ENCODE measurements at regions not wholly inside any gene's neighbourhood (a gene's known extent, or its start where the extent isn't known, plus 50 kb on each side); places are given as distances from the start of the nearest gene placed in this dataset.
"Not testable (repeated sequence)": the region's sequence is repeated elsewhere in the genome, so short reads cannot be mapped to it uniquely, and the experiment has no call there.

GRCh38 chr2:144011553-144011952, 508.4 kb downstream of the ZEB2 start:
- DNase-seq (ENCODE audit: low read depth), result no peak

DNA sequence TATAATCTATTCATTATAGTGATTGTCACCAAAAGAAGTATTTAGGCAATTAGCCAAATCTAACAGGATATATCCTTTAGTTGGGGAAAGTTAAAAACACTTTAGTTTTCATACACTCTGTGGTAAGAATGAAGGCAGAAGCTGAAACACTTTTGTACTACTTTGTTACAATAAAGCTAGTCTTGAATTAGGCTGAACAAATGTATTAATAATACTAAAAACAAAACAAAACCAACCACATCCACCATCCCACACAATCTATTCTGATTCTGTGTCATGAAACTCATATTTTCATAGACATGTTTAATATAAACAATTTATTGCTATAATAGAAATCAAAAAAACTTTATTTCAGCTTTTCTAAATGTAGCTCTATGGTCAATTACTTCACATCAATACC, 508.8 kb downstream of the ZEB2 start:
- DNase-seq (ENCODE audit: low read depth), result no peak

DNA sequence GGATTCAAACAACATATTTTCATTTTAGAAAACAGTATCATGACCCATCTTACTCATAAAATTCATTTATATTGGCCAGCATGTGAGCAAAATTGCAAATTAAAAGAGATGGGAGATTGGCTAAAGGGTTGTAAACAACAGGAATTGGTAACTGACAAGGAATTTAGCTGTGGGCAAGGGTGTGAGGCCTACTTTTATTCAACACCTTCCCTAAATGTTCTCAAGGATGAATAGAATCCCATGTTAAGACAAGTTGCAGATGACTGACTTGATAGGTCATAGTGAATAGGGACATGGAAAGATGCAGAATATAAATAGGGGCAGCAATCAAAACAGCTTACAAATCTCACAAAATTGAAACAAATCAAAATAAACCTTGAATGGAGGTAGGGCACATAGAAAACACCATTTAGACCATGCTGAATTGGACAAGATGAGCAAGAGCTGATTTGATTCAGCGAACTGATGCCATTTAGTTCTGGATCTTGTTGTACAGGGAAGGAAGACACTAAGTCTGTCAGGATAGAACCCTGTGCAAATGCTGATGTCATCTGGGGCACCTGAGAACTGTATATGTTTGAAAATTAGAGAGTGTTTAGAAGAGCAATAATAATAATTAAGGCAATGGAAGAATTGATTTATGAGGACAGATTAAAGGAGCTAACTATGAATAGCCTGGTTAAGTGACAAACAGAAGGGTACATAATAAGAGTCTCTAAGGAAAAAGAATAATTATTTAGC, 509.7 kb downstream of the ZEB2 start:
- no peak for DNase-seq (ENCODE audit: low read depth)

DNA sequence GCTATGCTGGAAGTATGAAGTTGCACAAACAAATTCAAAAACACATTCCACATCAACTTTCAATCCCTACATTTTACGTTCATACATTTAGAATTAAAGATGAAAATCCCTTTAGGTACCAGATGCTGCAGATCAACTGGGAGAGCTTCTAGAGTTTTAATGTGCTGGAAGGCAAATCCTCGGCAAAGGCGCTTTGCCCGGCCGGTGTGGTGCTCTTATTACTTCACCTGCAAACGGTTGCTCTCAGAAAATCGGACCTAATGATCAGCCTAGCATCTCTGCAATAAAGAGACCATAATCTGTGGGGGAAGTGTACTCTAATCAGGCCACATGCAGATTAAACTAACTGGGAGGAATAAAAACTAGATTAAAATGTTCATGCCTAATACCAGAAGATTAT, 513.8 kb downstream of the ZEB2 start:
- DNase-seq (ENCODE audit: low read depth), result no peak

GRCh38 chr2:144004742-144005141, 515.2 kb downstream of the ZEB2 start:
- no peak for DNase-seq (ENCODE audit: low read depth)

DNA sequence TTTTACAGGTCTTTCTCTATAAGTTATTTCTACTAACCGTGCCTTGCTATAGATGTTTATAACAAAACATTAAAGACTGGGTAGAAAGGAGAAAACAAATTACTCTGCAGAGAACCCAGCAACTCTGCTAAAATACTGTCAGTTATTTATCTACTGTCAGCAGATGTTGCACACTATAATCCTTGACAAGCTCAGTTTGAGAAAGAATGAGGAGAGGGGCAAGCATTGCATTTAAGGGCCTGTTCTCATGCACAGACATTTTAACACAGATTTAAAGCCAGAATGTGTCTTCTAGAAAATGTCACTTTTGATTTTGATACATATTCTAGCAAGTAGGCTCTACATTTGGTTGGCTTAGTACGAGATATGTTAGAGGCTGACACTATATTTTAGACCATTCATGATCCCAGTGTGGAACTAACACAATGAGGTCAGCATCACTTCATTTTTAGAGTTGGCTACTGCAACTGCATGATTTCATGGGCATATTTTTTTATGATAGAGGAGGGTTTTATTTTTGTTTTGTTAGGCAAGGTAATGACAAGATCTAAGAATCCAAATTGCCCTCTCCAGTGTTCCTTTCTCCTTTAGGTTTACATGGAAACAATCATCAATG, 516.4 kb downstream of the ZEB2 start:
- DNase-seq (ENCODE audit: low read depth), result no peak

DNA sequence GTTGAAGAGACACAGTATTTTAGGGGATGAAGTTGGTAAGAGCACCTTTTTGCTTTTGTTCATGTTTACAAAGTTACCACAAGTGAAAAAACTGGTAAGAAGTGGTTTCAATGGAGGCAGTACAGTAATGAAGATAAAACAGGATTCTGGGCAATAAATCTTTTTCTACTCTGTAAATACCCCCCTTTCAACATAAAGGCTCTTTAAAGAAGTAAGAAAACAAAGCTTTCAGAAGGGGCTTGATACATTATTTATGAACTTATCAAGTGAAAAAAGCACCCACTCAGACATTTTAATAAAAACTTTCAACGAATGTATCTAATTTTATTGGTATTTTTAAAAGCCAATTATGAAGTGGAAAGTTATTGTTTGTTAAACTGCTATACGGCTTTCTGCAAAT, 522.9 kb downstream of the ZEB2 start:
- DNase-seq (ENCODE audit: low read depth), result no peak

DNA sequence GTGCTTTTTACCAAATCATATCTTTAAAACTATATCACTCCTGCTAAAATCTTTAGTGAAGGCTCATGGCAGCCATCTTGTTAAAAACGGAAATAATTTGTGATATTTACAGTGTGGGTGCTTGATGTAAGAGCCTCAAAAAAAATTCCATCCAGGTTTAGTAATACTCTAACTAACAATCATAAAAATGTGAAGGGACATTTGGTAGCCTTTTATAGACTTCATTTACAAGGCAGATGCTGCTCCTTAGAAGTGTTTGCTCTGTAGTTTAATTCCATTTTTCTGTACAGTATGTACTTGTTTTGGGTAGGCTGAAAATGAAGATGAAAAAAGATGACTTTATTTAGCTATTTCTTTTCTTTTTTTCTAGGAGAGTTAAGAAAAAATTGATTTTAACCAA, 525.0 kb downstream of the ZEB2 start:
- no peak for DNase-seq (ENCODE audit: low read depth)

- DNase-seq (ENCODE audit: low read depth), result not testable (repeated sequence)
These were observed 528.3 kb downstream of the ZEB2 start for GRCh38 chr2:143991596-143991995.

DNA sequence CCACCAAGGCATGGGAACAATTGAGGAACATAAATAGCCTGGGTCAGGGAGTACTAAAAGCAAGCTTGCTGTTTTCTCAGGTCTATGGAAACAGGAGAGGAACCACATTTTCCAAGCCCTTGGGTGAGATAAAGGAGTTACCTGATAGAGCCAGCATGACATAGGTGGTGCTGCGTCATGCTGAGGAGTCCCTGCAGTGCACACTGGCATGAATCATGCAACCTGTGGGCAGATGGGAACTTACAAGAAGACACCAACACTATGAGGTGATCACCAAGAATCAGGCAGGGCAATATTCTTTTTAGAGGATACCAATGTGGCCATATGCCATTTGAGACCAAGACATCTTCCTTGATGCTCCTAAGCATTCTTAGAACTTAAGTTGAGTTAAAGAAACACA, 531.8 kb downstream of the ZEB2 start:
- DNase-seq (ENCODE audit: low read depth), result no peak

GRCh38 chr2:143981428-143981827, 538.5 kb downstream of the ZEB2 start:
- DNase-seq (ENCODE audit: low read depth), result no peak

DNA sequence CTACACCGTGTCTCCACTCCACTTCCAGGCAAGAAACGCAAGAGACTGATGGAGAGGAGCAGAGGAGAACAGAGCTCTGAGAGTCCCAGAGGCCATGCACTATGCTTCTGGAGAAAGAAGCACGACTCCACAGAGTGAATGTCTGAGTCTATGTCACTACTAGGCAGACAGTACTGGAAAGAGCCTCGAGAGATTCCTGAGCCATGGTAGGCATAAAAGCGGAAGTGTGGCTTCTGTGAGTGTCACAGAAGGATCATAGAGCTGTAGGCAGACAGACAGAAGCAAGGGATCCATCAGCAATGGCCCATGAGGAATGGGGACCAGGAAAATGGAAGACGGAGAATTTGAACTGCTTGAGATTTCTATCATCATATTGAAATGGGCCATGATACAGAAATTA, 542.6 kb downstream of the ZEB2 start:
- no peak for DNase-seq (ENCODE audit: low read depth)

DNA sequence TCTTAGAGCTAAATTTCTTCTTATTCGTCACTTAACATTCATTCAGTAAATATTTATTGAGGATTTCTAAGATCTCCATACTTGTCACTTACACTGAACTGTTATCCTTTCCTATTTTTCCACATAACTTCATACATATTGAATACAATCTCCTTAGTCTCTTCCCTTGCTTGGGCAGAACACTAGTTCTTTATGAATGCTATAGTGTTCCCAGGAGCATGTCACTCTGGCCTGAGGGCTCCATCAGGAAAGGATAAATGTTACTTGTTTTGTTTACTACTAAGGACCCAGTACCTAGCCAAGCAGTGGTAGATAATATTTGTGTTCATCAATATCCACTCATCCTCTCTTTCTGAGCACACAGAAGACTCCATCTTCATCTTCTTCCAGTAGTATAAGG, 544.7 kb downstream of the ZEB2 start:
- DNase-seq (ENCODE audit: low read depth), result no peak

DNA sequence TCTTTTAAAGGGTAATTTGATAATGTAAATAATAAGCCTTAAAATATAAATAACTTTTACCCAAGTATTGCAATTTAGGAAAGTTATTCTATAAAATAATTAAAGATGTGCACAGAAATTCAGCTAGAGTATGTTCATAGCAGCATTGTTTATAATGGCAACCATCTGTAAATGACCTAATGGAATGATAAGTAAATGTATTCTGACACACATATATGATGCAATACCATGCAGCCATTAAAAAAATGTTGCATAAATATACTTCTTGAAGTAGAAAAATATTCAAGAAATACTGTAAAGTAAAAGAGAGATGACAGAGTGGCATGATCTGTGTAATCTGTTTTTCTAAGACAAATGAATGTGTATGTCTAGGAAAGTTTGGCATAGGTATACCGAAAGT, 545.7 kb downstream of the ZEB2 start:
- DNase-seq (ENCODE audit: low read depth), result no peak

GRCh38 chr2:143968860-143969259, 551.1 kb downstream of the ZEB2 start:
- no peak for DNase-seq (ENCODE audit: low read depth)

DNA sequence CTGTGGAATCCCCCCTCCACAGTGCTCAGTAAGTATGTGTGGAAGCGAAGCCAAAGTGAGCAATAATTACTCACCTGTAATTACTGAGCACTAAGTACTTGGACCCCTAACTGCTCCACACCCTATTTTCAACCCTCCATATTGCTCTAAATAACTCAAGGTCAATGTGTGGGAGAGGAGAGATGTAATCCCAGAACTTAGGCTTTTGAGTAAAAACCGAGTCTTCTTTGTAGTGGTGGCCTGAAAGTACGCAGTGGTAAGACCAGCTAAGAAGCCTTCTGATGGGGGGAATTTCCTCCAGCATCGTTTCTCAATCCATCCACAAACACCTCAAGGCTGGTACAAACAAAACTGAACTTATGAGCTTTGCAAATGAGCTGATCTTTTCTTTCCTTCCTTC, 551.6 kb downstream of the ZEB2 start:
- no peak for DNase-seq (ENCODE audit: low read depth)

DNA sequence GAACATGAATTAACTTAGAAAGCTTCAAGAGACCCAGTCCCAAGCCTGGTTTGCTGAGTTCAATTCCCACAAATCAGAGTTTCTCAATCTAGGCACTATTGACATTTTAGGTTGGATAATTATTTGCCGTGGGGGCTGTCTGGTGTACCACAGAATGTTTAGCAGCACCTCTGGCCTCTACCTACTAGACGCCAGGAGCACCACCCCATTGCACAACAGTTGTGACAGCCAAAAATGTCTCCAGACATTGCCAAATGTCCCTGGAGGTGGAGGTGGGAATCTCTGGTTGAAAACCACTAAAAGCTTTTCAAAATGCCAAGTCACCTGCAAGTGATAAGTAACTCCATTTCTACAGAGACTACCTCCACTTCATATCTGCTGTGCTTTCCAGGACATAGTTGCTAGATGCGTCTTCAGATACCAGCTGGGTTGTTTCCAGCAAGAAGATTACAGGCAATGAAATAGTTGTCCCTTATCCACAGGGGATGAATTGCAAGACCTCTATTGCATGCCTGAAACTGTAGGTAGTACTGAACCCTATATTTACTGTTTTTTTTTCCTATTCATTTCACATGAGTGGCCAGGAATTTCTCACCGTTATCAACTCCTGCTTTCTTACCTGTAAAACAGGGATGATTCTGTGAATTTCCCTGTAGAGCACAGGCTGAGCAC, 554.3 kb downstream of the ZEB2 start:
- no peak for DNase-seq (ENCODE audit: low read depth)

GRCh38 chr2:143964891-143965290, 555.0 kb downstream of the ZEB2 start:
- no peak for DNase-seq (ENCODE audit: low read depth)

GRCh38 chr2:143960177-143960576, 559.7 kb downstream of the ZEB2 start:
- DNase-seq (ENCODE audit: low read depth), result no peak

- no peak for DNase-seq (ENCODE audit: low read depth)
These were observed 562.6 kb downstream of the ZEB2 start for GRCh38 chr2:143957321-143957720.

DNA sequence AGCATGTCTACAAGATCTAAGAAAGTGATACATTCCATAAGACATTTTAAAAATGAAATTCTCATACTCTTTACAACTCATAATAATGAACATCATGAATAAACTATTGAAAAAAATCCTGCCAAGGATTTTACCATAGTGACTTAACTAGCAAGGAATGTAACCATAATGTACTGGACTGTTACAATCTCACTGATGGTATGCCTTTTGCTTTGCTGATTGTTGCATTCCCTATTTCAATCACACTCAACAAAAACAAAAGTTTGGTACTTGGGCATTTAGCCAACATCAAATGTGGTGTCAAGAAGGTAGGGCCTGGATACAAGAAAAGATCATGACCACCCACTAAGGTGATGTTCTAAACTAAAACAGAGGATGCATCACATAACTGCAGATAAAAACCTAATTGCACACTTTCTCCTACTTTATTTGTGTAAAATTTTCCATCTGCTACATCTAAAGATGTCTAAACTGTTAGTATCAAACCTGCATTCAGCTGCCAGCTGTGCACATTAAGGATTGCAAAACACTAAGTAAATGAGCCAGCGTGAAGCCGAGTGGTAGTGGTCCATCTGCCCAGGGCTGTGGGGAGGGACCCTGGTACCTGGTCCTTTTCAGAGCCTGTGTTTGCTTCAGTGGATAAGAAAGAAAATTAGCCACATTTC, 564.4 kb downstream of the ZEB2 start:
- no peak for DNase-seq (ENCODE audit: low read depth)

- DNase-seq (ENCODE audit: low read depth), result no peak
These were observed 565.1 kb downstream of the ZEB2 start for GRCh38 chr2:143954844-143955243.

- DNase-seq (ENCODE audit: low read depth), result no peak
These were observed 565.7 kb downstream of the ZEB2 start for GRCh38 chr2:143954186-143954585.
